ENCODE measurements at regions not wholly inside any gene's neighbourhood (a gene's known extent, or its start where the extent isn't known, plus 50 kb on each side); places are given as distances from the start of the nearest gene placed in this dataset.

DNA sequence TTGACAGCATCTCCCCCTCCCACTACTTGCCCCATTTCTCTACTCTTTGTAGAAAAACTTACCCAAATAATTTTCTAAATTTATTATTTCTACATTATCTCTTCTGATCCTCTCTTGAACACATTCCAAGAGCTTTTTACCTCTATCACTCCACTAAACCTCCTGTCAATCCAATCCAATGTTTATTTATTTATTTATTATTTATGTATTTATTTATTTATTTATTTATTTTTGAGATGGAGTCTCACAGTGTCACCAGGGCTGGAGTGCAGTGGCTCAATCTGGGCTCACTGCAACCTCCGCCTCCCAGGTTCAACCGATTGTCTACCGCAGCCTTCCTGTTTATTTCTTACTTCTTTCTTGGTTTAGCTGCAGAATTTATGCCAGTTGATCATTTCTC is 178.5 kb upstream of the GAS1 start:
- TF ChIP-seq CTCF (IDR thresholded peaks at IDR 0.05 in 2 of 3, conservative IDR thresholded peaks at IDR 0.05 in 1 of 3; ENCODE audit: borderline replicate concordance in 1 of 3, insufficient read depth in 1 of 3, low read depth in 2 of 3, low read length in 2 of 3) = no peak
- no peak for TF ChIP-seq EGR1 (IDR thresholded peaks at IDR 0.05; ENCODE audit: low read depth)
- TF ChIP-seq POLR2A (IDR thresholded peaks at IDR 0.05; ENCODE audit: borderline replicate concordance, extremely low read depth, insufficient read depth, insufficient read length) = no peak
- no peak for TF ChIP-seq POLR2AphosphoS5 (IDR thresholded peaks at IDR 0.05; ENCODE audit: low read depth, low read length)
- no peak for TF ChIP-seq EZH2 (IDR thresholded peaks at IDR 0.05)
- no peak for TF ChIP-seq ATF3 (IDR thresholded peaks at IDR 0.05)
- TF ChIP-seq TCF7L2 (IDR thresholded peaks at IDR 0.05; ENCODE audit: borderline replicate concordance, extremely low read depth, insufficient read depth, insufficient read length) = no peak
- TF ChIP-seq FOSL1 (IDR thresholded peaks at IDR 0.05; ENCODE audit: low read depth) = no peak
- TF ChIP-seq CEBPB (IDR thresholded peaks at IDR 0.05; ENCODE audit: low read depth) = no peak
- TF ChIP-seq ZBTB33 (IDR thresholded peaks at IDR 0.05; ENCODE audit: extremely low read depth, insufficient replicate concordance, low read length) = no peak
- TF ChIP-seq ZNF274 (IDR thresholded peaks at IDR 0.05; ENCODE audit: low read depth, low read length) = no peak
- TF ChIP-seq, protein P1, sequence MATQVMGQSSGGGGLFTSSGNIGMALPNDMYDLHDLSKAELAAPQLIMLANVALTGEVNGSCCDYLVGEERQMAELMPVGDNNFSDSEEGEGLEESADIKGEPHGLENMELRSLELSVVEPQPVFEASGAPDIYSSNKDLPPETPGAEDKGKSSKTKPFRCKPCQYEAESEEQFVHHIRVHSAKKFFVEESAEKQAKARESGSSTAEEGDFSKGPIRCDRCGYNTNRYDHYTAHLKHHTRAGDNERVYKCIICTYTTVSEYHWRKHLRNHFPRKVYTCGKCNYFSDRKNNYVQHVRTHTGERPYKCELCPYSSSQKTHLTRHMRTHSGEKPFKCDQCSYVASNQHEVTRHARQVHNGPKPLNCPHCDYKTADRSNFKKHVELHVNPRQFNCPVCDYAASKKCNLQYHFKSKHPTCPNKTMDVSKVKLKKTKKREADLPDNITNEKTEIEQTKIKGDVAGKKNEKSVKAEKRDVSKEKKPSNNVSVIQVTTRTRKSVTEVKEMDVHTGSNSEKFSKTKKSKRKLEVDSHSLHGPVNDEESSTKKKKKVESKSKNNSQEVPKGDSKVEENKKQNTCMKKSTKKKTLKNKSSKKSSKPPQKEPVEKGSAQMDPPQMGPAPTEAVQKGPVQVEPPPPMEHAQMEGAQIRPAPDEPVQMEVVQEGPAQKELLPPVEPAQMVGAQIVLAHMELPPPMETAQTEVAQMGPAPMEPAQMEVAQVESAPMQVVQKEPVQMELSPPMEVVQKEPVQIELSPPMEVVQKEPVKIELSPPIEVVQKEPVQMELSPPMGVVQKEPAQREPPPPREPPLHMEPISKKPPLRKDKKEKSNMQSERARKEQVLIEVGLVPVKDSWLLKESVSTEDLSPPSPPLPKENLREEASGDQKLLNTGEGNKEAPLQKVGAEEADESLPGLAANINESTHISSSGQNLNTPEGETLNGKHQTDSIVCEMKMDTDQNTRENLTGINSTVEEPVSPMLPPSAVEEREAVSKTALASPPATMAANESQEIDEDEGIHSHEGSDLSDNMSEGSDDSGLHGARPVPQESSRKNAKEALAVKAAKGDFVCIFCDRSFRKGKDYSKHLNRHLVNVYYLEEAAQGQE (IDR thresholded peaks at IDR 0.05; ENCODE audit: low read depth) = no peak
- no peak for TF ChIP-seq RAD21 (IDR thresholded peaks at IDR 0.05; ENCODE audit: low read depth)
- TF ChIP-seq EZH2phosphoT487 (IDR thresholded peaks at IDR 0.05; ENCODE audit: borderline replicate concordance) = no peak

Data from HCT116 (cell line).